H9 (cell line): ENCODE measurements at regions not wholly inside any gene's neighbourhood (a gene's known extent, or its start where the extent isn't known, plus 50 kb on each side); places are given as distances from the start of the nearest gene placed in this dataset.

Source experiments
- DNase-seq: peaks from one replicate; pipeline ENCODE4 v3.0.0-alpha.2; 2017
- H2AFZ ChIP-seq: one replicate; pipeline ENCODE4 v1.6.1; 2013; ENCODE audit warnings: mild to moderate bottlenecking, low read length, control low read depth, moderate library complexity
- H2AK5ac ChIP-seq: 2 replicates; pipeline ENCODE4 v1.6.1; 2013; ENCODE audit warnings: low read length, control low read depth, mixed read lengths; ENCODE audit not compliant: insufficient read length
- H2BK120ac ChIP-seq: one replicate; pipeline ENCODE4 v1.6.1; 2013; ENCODE audit warnings: low read depth, mild to moderate bottlenecking, low read length, control low read depth, inconsistent platforms; ENCODE audit not compliant: poor library complexity, severe bottlenecking
- H2BK12ac ChIP-seq: 2 replicates; pipeline ENCODE4 v1.6.1; 2013; ENCODE audit warnings: low read length, control low read depth, mixed read lengths, low read depth; ENCODE audit not compliant: insufficient read length
- H2BK15ac ChIP-seq: 2 replicates; pipeline ENCODE4 v1.6.1; 2013; ENCODE audit warnings: low read depth, low read length, control low read depth
- H2BK20ac ChIP-seq: one replicate; pipeline ENCODE4 v1.6.1; 2013; ENCODE audit warnings: low read depth, mild to moderate bottlenecking, low read length, control low read depth, inconsistent platforms; ENCODE audit not compliant: poor library complexity, severe bottlenecking
- H2BK5ac ChIP-seq: 2 replicates; pipeline ENCODE4 v1.6.1; 2013; ENCODE audit warnings: low read length, control low read depth, mixed read lengths; ENCODE audit not compliant: insufficient read length
- H3K14ac ChIP-seq: 2 replicates; pipeline ENCODE4 v1.6.1; 2013; ENCODE audit warnings: low read length, control low read depth; ENCODE audit not compliant: insufficient read depth
- H3K18ac ChIP-seq: 2 replicates; pipeline ENCODE4 v1.6.1; 2013; ENCODE audit warnings: low read depth, mild to moderate bottlenecking, mixed read lengths, low read length, control low read depth; ENCODE audit not compliant: insufficient read length
- H3K23ac ChIP-seq: 2 replicates; pipeline ENCODE4 v1.6.1; 2013; ENCODE audit warnings: low read length, control low read depth, mixed read lengths, low read depth; ENCODE audit not compliant: insufficient read length
- H3K23me2 ChIP-seq: 2 replicates; pipeline ENCODE4 v1.6.1; 2013; ENCODE audit warnings: low read depth, mild to moderate bottlenecking, mixed read lengths, low read length, control low read depth; ENCODE audit not compliant: insufficient read length, poor library complexity, severe bottlenecking
- H3K27ac ChIP-seq: 2 replicates; pipeline ENCODE4 v1.5.1; 2013; ENCODE audit warnings: low read length, control low read depth, mixed read lengths, low read depth; ENCODE audit not compliant: insufficient read length
- H3K27me3 ChIP-seq: 2 replicates; pipeline ENCODE4 v1.6.1; 2013; ENCODE audit warnings: low read length, control low read depth, inconsistent platforms; ENCODE audit not compliant: insufficient read depth
- H3K4ac ChIP-seq: 2 replicates; pipeline ENCODE4 v1.6.1; 2013; ENCODE audit warnings: low read depth, mild to moderate bottlenecking, control low read depth, inconsistent platforms, low read length, moderate library complexity
- H3K4me1 ChIP-seq: 2 replicates; pipeline ENCODE4 v1.6.1; 2013; ENCODE audit warnings: low read length, control low read depth, inconsistent platforms; ENCODE audit not compliant: insufficient read depth
- H3K4me2 ChIP-seq: 2 replicates; pipeline ENCODE4 v1.6.1; 2013; ENCODE audit warnings: low read length, control low read depth, mixed read lengths; ENCODE audit not compliant: insufficient read length, insufficient read depth
- H3K56ac ChIP-seq: 2 replicates; pipeline ENCODE4 v1.6.1; 2013; ENCODE audit warnings: low read depth, mild to moderate bottlenecking, mixed read lengths, low read length, control low read depth; ENCODE audit not compliant: insufficient read length
- H3K79me1 ChIP-seq: 2 replicates; pipeline ENCODE4 v1.6.1; 2013; ENCODE audit warnings: low read depth, mild to moderate bottlenecking, moderate library complexity, low read length, control low read depth, inconsistent platforms; ENCODE audit not compliant: insufficient read depth, poor library complexity, severe bottlenecking
- H3K79me2 ChIP-seq: 2 replicates; pipeline ENCODE4 v1.6.1; 2013; ENCODE audit warnings: low read length, control low read depth, inconsistent platforms; ENCODE audit not compliant: insufficient read depth
- H3K9ac ChIP-seq: 2 replicates; pipeline ENCODE4 v1.6.1; 2013; ENCODE audit warnings: low read length, control low read depth, mixed read lengths; ENCODE audit not compliant: insufficient read length; ENCODE audit errors: extremely low read depth
- H3K9me3 ChIP-seq: one replicate; pipeline ENCODE4 v1.6.1; 2013; ENCODE audit warnings: low read depth, low read length, inconsistent platforms; ENCODE audit not compliant: control insufficient read depth
- H3T11ph ChIP-seq: one replicate; pipeline ENCODE4 v1.6.1; 2013; ENCODE audit warnings: mild to moderate bottlenecking, low read length, control low read depth, inconsistent platforms
- H4K20me1 ChIP-seq: one replicate; pipeline ENCODE4 v1.6.1; 2013; ENCODE audit not compliant: control insufficient read depth, insufficient read length, insufficient read depth
- H4K5ac ChIP-seq: 2 replicates; pipeline ENCODE4 v1.6.1; 2013; ENCODE audit warnings: low read depth, mild to moderate bottlenecking, mixed read lengths, low read length, control low read depth; ENCODE audit not compliant: insufficient read length
- H4K8ac ChIP-seq: replicated peaks from 2 replicates; pipeline ENCODE4 v1.6.1; 2013; ENCODE audit warnings: low read length, control low read depth, mixed read lengths, low read depth; ENCODE audit not compliant: insufficient read length
- H4K91ac ChIP-seq: 2 replicates; pipeline ENCODE4 v1.6.1; 2013; ENCODE audit warnings: low read depth, mild to moderate bottlenecking, moderate library complexity, mixed read lengths, low read length, control low read depth; ENCODE audit not compliant: insufficient read length
- H3K27ac Mint-ChIP-seq, 3 experiments: 2 replicates in 2 of 3; 3 replicates in 1 of 3; pipeline ENCODE4 v1.8.0; 2020 to 2021; ENCODE audit warnings: mixed read lengths in 3 of 3, mild to moderate bottlenecking in 1 of 3, moderate library complexity in 1 of 3
- H3K27me3 Mint-ChIP-seq: 2 replicates; pipeline ENCODE4 v1.8.0; 2021; ENCODE audit warnings: low read depth, mild to moderate bottlenecking, moderate library complexity, mixed read lengths
- H3K36me3 Mint-ChIP-seq, 3 experiments: 2 replicates in 2 of 3; 3 replicates in 1 of 3; pipeline ENCODE4 v1.8.0; 2020 to 2021; ENCODE audit warnings: low read depth in 3 of 3, mixed read lengths in 3 of 3; ENCODE audit not compliant: insufficient read depth in 1 of 3
- H3K4me1 Mint-ChIP-seq, 2 experiments: 2 replicates each; pipeline ENCODE4 v1.8.0; 2020; ENCODE audit warnings: mixed read lengths in 2 of 2
- H3K4me3 Mint-ChIP-seq, 2 experiments: 2 replicates in 1 of 2; 3 replicates in 1 of 2; pipeline ENCODE4 v1.8.0; 2020 to 2021; ENCODE audit warnings: mild to moderate bottlenecking in 2 of 2, mixed read lengths in 2 of 2, moderate library complexity in 1 of 2
- H3K9me3 Mint-ChIP-seq, 2 experiments: 2 replicates in 1 of 2; 3 replicates in 1 of 2; pipeline ENCODE4 v1.8.0; 2020; ENCODE audit warnings: mild to moderate bottlenecking in 2 of 2, mixed read lengths in 2 of 2, moderate library complexity in 1 of 2
- WGBS: extraction: QIAGEN DNeasy Blood & Tissue Kit; methylation state at CpG from one replicate; pipeline ENCODE4 v1.1.7; 2013; ENCODE audit warnings: missing lambda C conversion rate, low lambda C conversion rate, mixed read lengths; ENCODE audit not compliant: insufficient read length; ENCODE audit errors: extremely low coverage; 5-methylcytosine and 5-hydroxymethylcytosine counted together
- TF ChIP-seq, protein P1 (sequence below): fragments of 200-600 bp; sonication (generic); conservative IDR thresholded peaks from 3 replicates; pipeline ENCODE4 v1.8.0; 2021; ENCODE audit warnings: antibody characterized with exemption, mild to moderate bottlenecking

- DNase-seq, result no peak
- H3K9ac ChIP-seq, result no peak overlapping the region
- no peak overlapping the region for H3K4ac ChIP-seq
- H3K79me2 ChIP-seq, result no peaks in the 10 kb centered on the region
- no peak overlapping the region for H3T11ph ChIP-seq
- no peak overlapping the region for H3K56ac ChIP-seq
- no peaks in the 10 kb centered on the region for H3K4me1 Mint-ChIP-seq
- H3K27me3 Mint-ChIP-seq, result no peaks in the 10 kb centered on the region
- H3K27me3 ChIP-seq, result no peaks in the 10 kb centered on the region
- H4K91ac ChIP-seq, result no peak overlapping the region
- H2BK12ac ChIP-seq, result no peak overlapping the region
- no peaks in the 10 kb centered on the region for H3K9me3 ChIP-seq
- no peak overlapping the region for H3K14ac ChIP-seq
- no peak overlapping the region for H2AK5ac ChIP-seq
- no peak overlapping the region for H3K18ac ChIP-seq
- H3K4me3 Mint-ChIP-seq, result no peak overlapping the region
- H4K20me1 ChIP-seq, result no peaks in the 10 kb centered on the region
- H2BK20ac ChIP-seq, result no peak overlapping the region
- no peaks in the 10 kb centered on the region for H3K9me3 Mint-ChIP-seq
- no peak overlapping the region for H2AFZ ChIP-seq
- H2BK15ac ChIP-seq, result no peak overlapping the region
- H4K5ac ChIP-seq, result no peak overlapping the region
- no peak overlapping the region for H3K4me2 ChIP-seq
- no peaks in the 10 kb centered on the region for H3K4me1 ChIP-seq
- no peak overlapping the region for H3K27ac Mint-ChIP-seq
- H2BK120ac ChIP-seq, result no peak overlapping the region
- TF ChIP-seq, protein P1, sequence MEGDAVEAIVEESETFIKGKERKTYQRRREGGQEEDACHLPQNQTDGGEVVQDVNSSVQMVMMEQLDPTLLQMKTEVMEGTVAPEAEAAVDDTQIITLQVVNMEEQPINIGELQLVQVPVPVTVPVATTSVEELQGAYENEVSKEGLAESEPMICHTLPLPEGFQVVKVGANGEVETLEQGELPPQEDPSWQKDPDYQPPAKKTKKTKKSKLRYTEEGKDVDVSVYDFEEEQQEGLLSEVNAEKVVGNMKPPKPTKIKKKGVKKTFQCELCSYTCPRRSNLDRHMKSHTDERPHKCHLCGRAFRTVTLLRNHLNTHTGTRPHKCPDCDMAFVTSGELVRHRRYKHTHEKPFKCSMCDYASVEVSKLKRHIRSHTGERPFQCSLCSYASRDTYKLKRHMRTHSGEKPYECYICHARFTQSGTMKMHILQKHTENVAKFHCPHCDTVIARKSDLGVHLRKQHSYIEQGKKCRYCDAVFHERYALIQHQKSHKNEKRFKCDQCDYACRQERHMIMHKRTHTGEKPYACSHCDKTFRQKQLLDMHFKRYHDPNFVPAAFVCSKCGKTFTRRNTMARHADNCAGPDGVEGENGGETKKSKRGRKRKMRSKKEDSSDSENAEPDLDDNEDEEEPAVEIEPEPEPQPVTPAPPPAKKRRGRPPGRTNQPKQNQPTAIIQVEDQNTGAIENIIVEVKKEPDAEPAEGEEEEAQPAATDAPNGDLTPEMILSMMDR, result no peak
- H2BK5ac ChIP-seq, result no peak overlapping the region
- H3K23ac ChIP-seq, result no peak overlapping the region
- H3K27ac ChIP-seq, result no peak overlapping the region
- no peaks in the 10 kb centered on the region for H3K79me1 ChIP-seq
- WGBS, result no CpG with 5 or more reads among the region's 2 CpGs
- no peaks in the 10 kb centered on the region for H3K23me2 ChIP-seq
- H4K8ac ChIP-seq, result no peak overlapping the region
- no peaks in the 10 kb centered on the region; a peak in 2 of 7 replicates for H3K36me3 Mint-ChIP-seq
These were observed 286.6 kb upstream of the JAG1 start for GRCh38 chr20:10960416-10960815.
